GM18519 (cell line): ENCODE measurements at regions not wholly inside any gene's neighbourhood (a gene's known extent, or its start where the extent isn't known, plus 50 kb on each side); places are given as distances from the start of the nearest gene placed in this dataset.

Experiments used
- ATAC-seq: cut with Tn5 transposase; IDR thresholded peaks from one replicate; pipeline ENCODE4 v1.9.1; 2021; ENCODE audit warnings: mild to moderate bottlenecking, moderate library complexity; ENCODE audit not compliant: unreplicated experiment, low FRiP score

GRCh38 chr3:21152555-21152954, 598.5 kb downstream of the ZNF385D start:
- no peak for ATAC-seq

- ATAC-seq = no peak
Measured at GRCh38 chr3:21142949-21143348, 608.1 kb downstream of the ZNF385D start.

- ATAC-seq = no peak
Measured at GRCh38 chr3:21142031-21142430, 609.0 kb downstream of the ZNF385D start.

GRCh38 chr3:21140785-21141184, 610.2 kb downstream of the ZNF385D start:
- ATAC-seq = no peak

- ATAC-seq = no peak
Measured at GRCh38 chr3:21138085-21138484, 612.9 kb downstream of the ZNF385D start.

GRCh38 chr3:21132896-21133295, 618.1 kb downstream of the ZNF385D start:
- no peak for ATAC-seq

GRCh38 chr3:21120826-21121225, 630.2 kb downstream of the ZNF385D start:
- ATAC-seq = no peak

GRCh38 chr3:21117370-21117769, 633.6 kb downstream of the ZNF385D start:
- ATAC-seq = no peak

GRCh38 chr3:21109056-21109455, 642.0 kb downstream of the ZNF385D start:
- no peak for ATAC-seq

- ATAC-seq = no peak
Measured at GRCh38 chr3:21105784-21106183, 645.2 kb downstream of the ZNF385D start.

GRCh38 chr3:21100656-21101359, 650.2 kb downstream of the ZNF385D start:
- ATAC-seq = no peak

GRCh38 chr3:21094686-21095085, 656.3 kb downstream of the ZNF385D start:
- no peak for ATAC-seq

- ATAC-seq = no peak
Measured at GRCh38 chr3:21073561-21073960, 677.4 kb downstream of the ZNF385D start.

- ATAC-seq = no peak
Measured at GRCh38 chr3:21067031-21067813, 683.8 kb downstream of the ZNF385D start.

GRCh38 chr3:21062831-21063294, 688.1 kb downstream of the ZNF385D start:
- ATAC-seq = no peak

- ATAC-seq = no peak
Measured at GRCh38 chr3:21059404-21059803, 691.6 kb downstream of the ZNF385D start.

GRCh38 chr3:21056293-21056692, 694.7 kb downstream of the ZNF385D start:
- no peak for ATAC-seq

- ATAC-seq = no peak
Measured at GRCh38 chr3:21055015-21055414, 696.0 kb downstream of the ZNF385D start.

GRCh38 chr3:21054064-21054463, 696.9 kb downstream of the ZNF385D start:
- no peak for ATAC-seq

- ATAC-seq = no peak
Measured at GRCh38 chr3:21049334-21050062, 701.5 kb downstream of the ZNF385D start.

GRCh38 chr3:21043139-21043538, 707.9 kb downstream of the ZNF385D start:
- no peak for ATAC-seq
